GM21381 (cell line): ENCODE measurements at regions not wholly inside any gene's neighbourhood (a gene's known extent, or its start where the extent isn't known, plus 50 kb on each side); places are given as distances from the start of the nearest gene placed in this dataset.

Experiments used
- ATAC-seq: cut with Tn5 transposase; IDR thresholded peaks from one replicate; pipeline ENCODE4 v1.9.1; 2021; ENCODE audit warnings: mild to moderate bottlenecking, moderate library complexity; ENCODE audit not compliant: unreplicated experiment

- no peak for ATAC-seq
Measured at GRCh38 chr10:113967126-113967525, 76.5 kb upstream of the ADRB1 start.

- ATAC-seq: no peak
Measured at GRCh38 chr10:113970641-113971040, 73.0 kb upstream of the ADRB1 start.

- ATAC-seq: no peak
Measured at GRCh38 chr10:113971349-113971973, 72.2 kb upstream of the ADRB1 start.

GRCh38 chr10:113977174-113977573 is 66.5 kb upstream of the ADRB1 start:
- no peak for ATAC-seq

GRCh38 chr10:113978802-113979201 is 64.9 kb upstream of the ADRB1 start:
- no peak for ATAC-seq

- ATAC-seq: no peak
Measured at GRCh38 chr10:113979409-113979808, 64.3 kb upstream of the ADRB1 start.

GRCh38 chr10:113980408-113981087 is 63.1 kb upstream of the ADRB1 start:
- ATAC-seq: no peak

- peak; percentile 29 for ATAC-seq
Measured at GRCh38 chr10:113982296-113982695, 61.4 kb upstream of the ADRB1 start.

GRCh38 chr10:113982769-113983168 is 60.9 kb upstream of the ADRB1 start:
- peak; percentile 86 for ATAC-seq

- ATAC-seq: peak; percentile 44
Measured at GRCh38 chr10:113983552-113983951, 60.1 kb upstream of the ADRB1 start.

- no peak for ATAC-seq
Measured at GRCh38 chr10:113985297-113985844, 58.3 kb upstream of the ADRB1 start.

- no peak for ATAC-seq
Measured at GRCh38 chr10:113986316-113986715, 57.4 kb upstream of the ADRB1 start.

GRCh38 chr10:113987156-113987555 is 56.5 kb upstream of the ADRB1 start:
- no peak for ATAC-seq

- ATAC-seq: no peak
Measured at GRCh38 chr10:113987805-113988204, 55.9 kb upstream of the ADRB1 start.

- ATAC-seq: no peak
Measured at GRCh38 chr10:113988535-113988934, 55.1 kb upstream of the ADRB1 start.

GRCh38 chr10:113991091-113991860 is 52.4 kb upstream of the ADRB1 start:
- ATAC-seq: no peak

- no peak for ATAC-seq
Measured at GRCh38 chr10:113992471-113993011, 51.1 kb upstream of the ADRB1 start.

- ATAC-seq: no peak
Measured at GRCh38 chr10:113993489-113993991, 50.1 kb upstream of the ADRB1 start.
